GM12873 (cell line): ENCODE measurements at regions not wholly inside any gene's neighbourhood (a gene's known extent, or its start where the extent isn't known, plus 50 kb on each side); places are given as distances from the start of the nearest gene placed in this dataset.

ENCODE experiments used
- CTCF ChIP-seq: IDR thresholded peaks from 2 replicates; pipeline ENCODE4 v1.5.1; 2012; ENCODE audit warnings: low read depth, mild to moderate bottlenecking, moderate library complexity, low read length, control low read depth; ENCODE audit not compliant: insufficient read depth; ENCODE audit errors: missing control alignments

GRCh38 chr12:27193854-27194544 is 50.1 kb upstream of the STK38L start:
- TF ChIP-seq CTCF = no peak
